HT1080 (cell line): ENCODE measurements at regions not wholly inside any gene's neighbourhood (a gene's known extent, or its start where the extent isn't known, plus 50 kb on each side); places are given as distances from the start of the nearest gene placed in this dataset.

ENCODE experiments used
- DNase-seq: peaks from one replicate; pipeline ENCODE4 v3.0.0-alpha.2; 2015; ENCODE audit warnings: low read depth

- no peak for DNase-seq
Observed at GRCh38 chr17:33403194-33403593, 110.1 kb upstream of the ASIC2 start.

GRCh38 chr17:33404070-33404819, 111.2 kb upstream of the ASIC2 start:
- no peak for DNase-seq

- no peak for DNase-seq
Observed at GRCh38 chr17:33416131-33416530, 123.0 kb upstream of the ASIC2 start.

- no peak for DNase-seq
Observed at GRCh38 chr17:33421933-33422332, 128.8 kb upstream of the ASIC2 start.

- DNase-seq, result no peak
Observed at GRCh38 chr17:33433581-33433980, 140.5 kb upstream of the ASIC2 start.

GRCh38 chr17:33434841-33435240, 141.7 kb upstream of the ASIC2 start:
- DNase-seq, result no peak

- DNase-seq, result no peak
Observed at GRCh38 chr17:33435721-33436301, 142.7 kb upstream of the ASIC2 start.

- DNase-seq, result peak; percentile 42
Observed at GRCh38 chr17:33436321-33436720, 143.2 kb upstream of the ASIC2 start.

- no peak for DNase-seq
Observed at GRCh38 chr17:33438139-33438538, 145.0 kb upstream of the ASIC2 start.

- DNase-seq, result no peak
Observed at GRCh38 chr17:33438578-33438977, 145.5 kb upstream of the ASIC2 start.

GRCh38 chr17:33442320-33442719, 149.2 kb upstream of the ASIC2 start:
- no peak for DNase-seq

GRCh38 chr17:33444731-33445130, 151.6 kb upstream of the ASIC2 start:
- no peak for DNase-seq

- no peak for DNase-seq
Observed at GRCh38 chr17:33447090-33447489, 154.0 kb upstream of the ASIC2 start.

- DNase-seq, result peak; percentile 35
Observed at GRCh38 chr17:33451221-33451620, 158.1 kb upstream of the ASIC2 start.

- DNase-seq, result no peak
Observed at GRCh38 chr17:33457477-33457876, 164.4 kb upstream of the ASIC2 start.

- no peak for DNase-seq
Observed at GRCh38 chr17:33459078-33459940, 166.2 kb upstream of the ASIC2 start.

GRCh38 chr17:33460781-33461450, 167.8 kb upstream of the ASIC2 start:
- DNase-seq, result no peak

GRCh38 chr17:33463887-33464286, 170.8 kb upstream of the ASIC2 start:
- DNase-seq, result no peak

GRCh38 chr17:33464669-33465280, 171.7 kb upstream of the ASIC2 start:
- DNase-seq, result no peak

- no peak for DNase-seq
Observed at GRCh38 chr17:33469421-33469820, 176.3 kb upstream of the ASIC2 start.

GRCh38 chr17:33469911-33470310, 176.8 kb upstream of the ASIC2 start:
- DNase-seq, result peak; percentile 73
